NCI-H526 treated with DMSO at 0.1 percent for 48 hours (cell line): ENCODE measurements at regions not wholly inside any gene's neighbourhood (a gene's known extent, or its start where the extent isn't known, plus 50 kb on each side); places are given as distances from the start of the nearest gene placed in this dataset.

Experiments used
- DNase-seq: peaks from one replicate; lab custom pipeline; 2025; lab: John Stamatoyannopoulos, UW

DNA sequence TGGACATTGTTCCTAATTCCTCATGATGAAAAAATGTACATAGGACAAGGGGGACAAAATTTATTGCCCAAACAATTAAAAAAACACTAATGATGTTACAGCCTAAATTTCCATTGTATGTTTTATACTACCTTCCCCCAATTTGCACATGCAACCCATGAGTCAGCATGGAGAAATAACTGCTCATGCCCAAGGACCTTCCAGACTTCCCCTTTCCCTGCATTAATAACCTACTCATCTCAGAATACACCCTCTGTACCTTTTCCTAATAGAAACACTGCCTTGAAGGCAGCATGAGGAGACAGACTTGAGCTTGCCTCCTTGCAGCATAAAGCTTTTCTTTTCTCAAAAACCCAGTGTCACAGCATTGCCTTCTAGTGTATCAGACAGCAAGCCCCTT, 2402.8 kb downstream of the TP53TG3F start:
- DNase-seq, result no peak

DNA sequence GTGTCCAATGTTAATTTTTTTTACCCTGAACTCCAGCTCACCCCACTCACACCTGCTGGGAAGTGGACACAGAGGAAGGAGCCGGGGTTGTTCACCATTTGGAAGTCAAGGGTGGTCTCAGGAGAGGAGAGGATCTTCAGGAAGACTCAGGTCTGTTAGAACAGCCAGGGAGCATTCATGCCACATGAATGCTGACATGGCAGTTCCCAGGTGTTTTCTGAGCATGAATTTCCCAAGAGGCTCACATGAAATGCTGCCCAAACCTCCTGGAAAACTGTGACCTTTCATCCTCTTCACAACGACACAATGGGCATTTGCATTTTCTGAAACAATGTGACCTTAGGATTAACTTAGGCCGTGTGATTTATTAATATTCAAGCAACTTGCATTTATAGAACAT, 2409.2 kb downstream of the TP53TG3F start:
- DNase-seq, result no peak

DNA sequence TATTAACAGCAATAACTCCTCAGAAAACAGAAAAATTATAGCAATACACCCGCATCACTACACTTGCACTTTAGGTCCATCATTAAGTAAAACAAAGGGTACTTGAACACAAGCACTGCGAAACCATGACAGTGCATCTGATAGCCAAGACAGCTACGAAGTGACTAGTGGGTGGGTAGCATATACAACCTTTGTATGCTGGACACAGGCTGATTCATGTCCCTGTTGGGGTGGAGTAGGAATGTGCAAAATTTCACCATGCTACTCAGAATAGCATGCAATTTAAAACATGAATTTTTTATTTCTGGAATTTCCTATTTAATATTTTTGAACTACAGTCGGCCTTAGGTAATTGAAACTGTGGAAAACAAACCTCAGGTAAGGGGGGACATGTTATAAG, 2414.1 kb downstream of the TP53TG3F start:
- no peak for DNase-seq

DNA sequence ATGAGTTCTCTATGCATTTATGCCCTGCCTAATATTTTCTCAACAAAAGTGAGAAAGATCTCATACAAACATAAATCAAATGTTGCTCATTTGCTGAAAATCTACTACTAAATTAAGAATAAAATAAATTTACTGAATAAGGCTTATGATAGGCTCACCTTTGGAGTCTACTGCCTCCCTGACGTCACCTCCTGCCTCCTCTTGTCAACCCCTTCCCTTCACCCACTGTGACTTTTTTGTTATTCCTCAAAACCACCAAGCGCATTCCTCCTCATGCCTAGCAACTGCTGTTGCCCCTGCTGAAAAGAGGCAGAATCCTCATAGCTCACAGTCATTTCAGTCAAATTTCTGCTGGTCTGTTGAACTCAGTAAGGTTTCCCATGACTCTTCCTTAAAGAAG, 2422.2 kb downstream of the TP53TG3F start:
- no peak for DNase-seq

DNA sequence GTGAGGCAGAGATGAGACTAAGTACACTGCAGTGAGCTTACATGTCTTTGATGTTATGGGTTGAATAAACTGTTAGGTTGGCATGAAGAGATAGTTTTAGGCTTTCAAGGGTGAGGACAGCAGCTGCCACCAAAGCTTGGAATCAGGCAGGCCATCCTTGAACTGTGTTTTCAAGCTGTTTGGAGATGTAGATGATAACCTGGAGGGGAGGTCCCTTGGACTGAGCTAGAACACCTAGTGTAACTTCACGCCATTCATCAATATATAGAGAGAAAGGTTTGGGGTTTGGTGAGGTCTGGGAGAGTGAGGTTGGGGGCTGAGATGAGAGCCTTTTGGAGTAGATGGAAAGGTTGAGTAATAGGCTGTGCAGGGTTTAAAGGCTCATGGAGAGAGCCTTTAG, 2447.0 kb downstream of the TP53TG3F start:
- DNase-seq, result no peak

- DNase-seq, result no peak
Observed at GRCh38 chr16:35908152-35908551, 2448.7 kb downstream of the TP53TG3F start.

DNA sequence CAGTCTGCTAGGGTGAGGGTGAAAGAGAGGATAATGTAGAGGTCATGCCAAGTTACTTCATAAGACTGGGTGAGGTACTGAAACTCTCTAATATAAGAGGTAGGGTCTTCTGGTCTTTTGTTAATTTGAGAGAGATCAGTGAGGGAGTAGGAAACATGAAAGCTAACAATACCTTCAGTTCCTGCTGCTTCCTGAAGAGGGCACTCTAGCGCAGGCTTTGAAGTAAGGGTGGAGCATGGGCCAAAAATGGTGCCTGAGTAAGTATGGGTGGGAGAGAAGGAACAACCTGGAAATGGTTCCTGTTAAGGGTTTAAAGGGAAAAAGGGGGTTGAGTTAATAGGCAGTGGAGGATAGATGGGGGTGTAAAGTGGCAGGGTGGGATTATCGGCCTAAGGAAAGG, 2449.5 kb downstream of the TP53TG3F start:
- no peak for DNase-seq

DNA sequence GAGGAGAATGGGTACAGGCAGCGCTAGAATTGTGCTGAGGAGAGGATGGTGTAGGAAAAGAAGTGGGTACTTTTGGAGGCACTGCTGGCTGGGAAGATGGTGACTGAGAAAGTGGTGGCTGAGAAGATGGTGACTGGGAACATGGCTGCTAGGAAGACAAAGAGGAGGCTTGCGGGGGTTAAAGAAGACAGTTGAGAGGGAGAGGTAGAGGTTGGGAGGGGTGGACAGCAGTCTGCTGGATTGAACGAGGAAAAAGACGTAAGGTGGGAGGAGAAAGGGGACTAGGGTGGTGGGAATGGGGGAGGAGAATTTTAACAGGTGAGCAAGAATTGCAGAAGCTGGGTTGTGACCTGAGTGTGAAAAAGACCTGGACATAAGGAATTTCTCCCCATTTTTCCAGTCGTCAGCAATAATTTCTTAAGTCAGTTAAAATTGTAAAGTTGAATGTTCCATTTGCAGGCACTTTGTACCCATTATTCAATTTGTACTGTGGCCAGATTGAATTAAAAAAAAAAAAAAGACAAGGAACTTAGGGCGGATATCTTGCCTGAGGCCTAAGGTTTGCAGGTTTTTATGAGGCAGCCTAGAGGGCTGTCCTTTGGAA, 2450.0 kb downstream of the TP53TG3F start:
- no peak for DNase-seq

DNA sequence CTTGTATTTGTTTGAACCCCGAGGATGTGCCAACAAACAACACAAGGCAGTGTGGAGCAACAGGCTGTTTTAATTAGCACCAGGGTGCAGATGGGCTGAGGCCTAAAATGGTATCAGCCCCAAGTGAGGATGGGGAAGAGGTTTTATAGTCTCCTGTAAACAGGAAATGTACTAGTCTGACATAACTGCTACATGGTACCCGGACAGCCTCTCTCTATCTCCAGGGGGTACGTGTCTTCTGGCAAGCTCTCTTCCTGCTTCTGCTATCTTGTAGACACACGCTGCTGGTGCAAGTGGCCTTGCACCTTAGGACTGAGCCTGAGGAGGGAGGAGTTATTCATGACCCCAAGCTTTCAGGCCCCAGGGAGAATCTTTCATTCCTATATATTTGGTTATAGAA, 2451.0 kb downstream of the TP53TG3F start:
- no peak for DNase-seq

DNA sequence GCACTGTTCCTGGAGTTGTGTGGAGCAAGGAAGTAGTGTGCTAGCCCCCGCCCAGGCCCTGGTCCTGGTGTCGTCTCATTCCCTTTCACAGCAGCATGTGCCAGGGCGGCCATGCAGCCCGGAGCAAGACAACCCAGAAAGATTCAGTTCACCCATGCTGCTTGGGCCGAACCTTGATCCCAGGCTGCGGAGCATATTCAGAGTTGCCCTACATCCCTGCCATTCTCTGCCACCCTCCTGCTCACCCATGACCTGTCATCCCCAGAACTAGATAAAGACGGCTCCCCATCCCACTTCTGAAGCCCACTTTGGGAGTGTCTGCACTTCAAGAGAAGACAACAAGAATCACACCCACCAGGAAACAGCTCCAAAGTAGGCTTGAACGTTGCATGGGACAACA, 2452.5 kb downstream of the TP53TG3F start:
- no peak for DNase-seq

DNA sequence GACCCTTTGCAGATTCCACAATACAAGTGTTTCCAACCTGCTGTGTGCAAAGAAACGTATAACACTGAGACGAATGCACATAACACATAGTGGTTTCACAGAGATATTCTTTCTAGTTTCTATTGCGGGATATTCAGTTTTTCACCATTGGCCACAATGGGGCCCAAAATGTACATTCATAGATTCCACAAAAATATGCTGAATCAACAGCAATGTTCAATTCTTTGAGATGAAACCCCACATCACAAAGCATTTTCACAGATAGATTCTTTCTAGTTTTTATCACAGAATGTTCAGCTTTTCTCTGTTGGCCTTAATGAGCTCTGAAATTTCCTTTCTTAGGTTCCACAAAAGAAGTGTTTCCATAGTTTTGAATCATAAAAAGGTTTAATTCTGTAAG, 2472.3 kb downstream of the TP53TG3F start:
- no peak for DNase-seq
